Neuronal stem cell (in vitro differentiated cells): ENCODE measurements at regions not wholly inside any gene's neighbourhood (a gene's known extent, or its start where the extent isn't known, plus 50 kb on each side); places are given as distances from the start of the nearest gene placed in this dataset.

Source experiments
- DNase-seq: peaks from one replicate; pipeline ENCODE4 v3.0.0-alpha.2; 2013; ENCODE audit warnings: low spot score
- H2AFZ ChIP-seq: one replicate; pipeline ENCODE4 v1.6.1; 2013; ENCODE audit warnings: mild to moderate bottlenecking, low read length, inconsistent platforms
- H2AK5ac ChIP-seq: 2 replicates; pipeline ENCODE4 v1.6.1; 2013; ENCODE audit warnings: low read depth, mild to moderate bottlenecking, inconsistent platforms, low read length, moderate library complexity, mixed read lengths
- H2BK120ac ChIP-seq: 2 replicates; pipeline ENCODE4 v1.6.1; 2013; ENCODE audit warnings: low read depth, mild to moderate bottlenecking, inconsistent platforms, low read length, moderate library complexity, mixed read lengths
- H2BK12ac ChIP-seq: one replicate; pipeline ENCODE4 v1.6.1; 2013; ENCODE audit warnings: low read length, inconsistent platforms
- H2BK15ac ChIP-seq: 2 replicates; pipeline ENCODE4 v1.6.1; 2013; ENCODE audit warnings: mild to moderate bottlenecking, low read length, inconsistent platforms, mixed read lengths
- H2BK5ac ChIP-seq: one replicate; pipeline ENCODE4 v1.6.1; 2013; ENCODE audit warnings: inconsistent platforms, mild to moderate bottlenecking, low read length, moderate library complexity
- H3K14ac ChIP-seq: one replicate; pipeline ENCODE4 v1.6.1; 2013; ENCODE audit warnings: low read length, inconsistent platforms
- H3K18ac ChIP-seq: 2 replicates; pipeline ENCODE4 v1.6.1; 2013; ENCODE audit warnings: low read length, inconsistent platforms
- H3K23ac ChIP-seq: 2 replicates; pipeline ENCODE4 v1.6.1; 2013; ENCODE audit warnings: low read depth, mild to moderate bottlenecking, mixed read lengths, low read length, inconsistent platforms; ENCODE audit not compliant: poor library complexity
- H3K27ac ChIP-seq: replicated peaks from 3 replicates; pipeline ENCODE4 v1.5.1; 2013; ENCODE audit warnings: low read length, inconsistent platforms
- H3K27me3 ChIP-seq, 3 experiments: 2 replicates each; pipeline ENCODE4 v1.6.1; 2013; ENCODE audit warnings: low read length in 3 of 3, mild to moderate bottlenecking in 2 of 3, inconsistent platforms in 1 of 3, low read depth in 1 of 3, mixed read lengths in 1 of 3, moderate library complexity in 1 of 3; ENCODE audit not compliant: control insufficient read depth in 3 of 3, insufficient read depth in 3 of 3
- H3K36me3 ChIP-seq, 2 donors: replicated peaks in 1 of 2; 2 replicates each; pipeline ENCODE4 v1.6.1; 2013; ENCODE audit warnings: low read length in 2 of 2; ENCODE audit not compliant: control insufficient read depth in 2 of 2, insufficient read depth in 2 of 2
- H3K4ac ChIP-seq: 2 replicates; pipeline ENCODE4 v1.6.1; 2013; ENCODE audit warnings: inconsistent platforms, mild to moderate bottlenecking, low read length, moderate library complexity
- H3K4me1 ChIP-seq, 2 donors: 1 replicate in 1 of 2; 2 replicates in 1 of 2; pipeline ENCODE4 v1.6.1; 2013; ENCODE audit warnings: low read length in 2 of 2, low read depth in 1 of 2; ENCODE audit not compliant: control insufficient read depth in 2 of 2, insufficient read depth in 1 of 2
- H3K4me2 ChIP-seq: one replicate; pipeline ENCODE4 v1.6.1; 2013; ENCODE audit warnings: mild to moderate bottlenecking, low read length, inconsistent platforms; ENCODE audit not compliant: insufficient read depth, poor library complexity, severe bottlenecking
- H3K4me3 ChIP-seq, 2 donors: 2 replicates each; pipeline ENCODE4 v1.5.1; 2013; ENCODE audit warnings: low read length in 2 of 2, mild to moderate bottlenecking in 2 of 2, inconsistent platforms in 1 of 2, moderate library complexity in 1 of 2
- H3K79me1 ChIP-seq: one replicate; pipeline ENCODE4 v1.6.1; 2013; ENCODE audit warnings: low read depth, mild to moderate bottlenecking, inconsistent platforms, low read length, moderate library complexity
- H3K9ac ChIP-seq: one replicate; pipeline ENCODE4 v1.6.1; 2013; ENCODE audit warnings: mild to moderate bottlenecking, low read depth, low read length, inconsistent platforms; ENCODE audit not compliant: poor library complexity
- H3K9me3 ChIP-seq, 2 donors: replicated peaks in 1 of 2; 2 replicates each; pipeline versions ENCODE3 to v1.6.1; 2013; ENCODE audit warnings: low read length in 2 of 2, mild to moderate bottlenecking in 2 of 2, inconsistent platforms in 1 of 2, low read depth in 1 of 2, mixed read lengths in 1 of 2, moderate library complexity in 1 of 2; ENCODE audit not compliant: control insufficient read depth in 2 of 2, insufficient read depth in 1 of 2
- H4K8ac ChIP-seq: one replicate; pipeline ENCODE4 v1.6.1; 2013; ENCODE audit warnings: low read depth, mild to moderate bottlenecking, inconsistent platforms, low read length, moderate library complexity
- H4K91ac ChIP-seq: one replicate; pipeline ENCODE4 v1.6.1; 2013; ENCODE audit warnings: low read length, low read depth, mild to moderate bottlenecking, inconsistent platforms; ENCODE audit not compliant: poor library complexity
- WGBS, 2 donors: extraction: QIAGEN DNeasy Blood & Tissue Kit; methylation state at CpG; one replicate each; pipeline ENCODE4 v1.1.7; 2013; ENCODE audit warnings: missing lambda C conversion rate in 2 of 2, mixed read lengths in 1 of 2; ENCODE audit not compliant: insufficient read length in 2 of 2, insufficient replicate concordance in 1 of 2; ENCODE audit errors: extremely low coverage in 2 of 2; 5-methylcytosine and 5-hydroxymethylcytosine counted together

GRCh38 chr2:185456517-185456916, 282.1 kb upstream of the FSIP2 start:
- H3K9me3 ChIP-seq: no peaks in the 10 kb centered on the region
- no peaks in the 10 kb centered on the region for H3K79me1 ChIP-seq
- H3K18ac ChIP-seq: no peak overlapping the region
- no peak overlapping the region for H2AK5ac ChIP-seq
- H2BK120ac ChIP-seq: no peak overlapping the region
- H3K4me1 ChIP-seq: no peaks in the 10 kb centered on the region
- no peak overlapping the region for H3K23ac ChIP-seq
- H2BK15ac ChIP-seq: no peak overlapping the region
- no peak overlapping the region for H4K91ac ChIP-seq
- no peak overlapping the region for H3K4me3 ChIP-seq
- DNase-seq: no peak
- no peaks in the 10 kb centered on the region for H3K36me3 ChIP-seq
- no peak overlapping the region for H4K8ac ChIP-seq
- no peak overlapping the region for H2AFZ ChIP-seq
- no peak overlapping the region for H3K14ac ChIP-seq
- H3K27me3 ChIP-seq: no peaks in the 10 kb centered on the region
- no peak overlapping the region for H3K4me2 ChIP-seq
- no CpG with 5 or more reads among the region's 2 CpGs for WGBS, 2 donors
- no peak overlapping the region for H3K9ac ChIP-seq
- H2BK5ac ChIP-seq: no peak overlapping the region
- H2BK12ac ChIP-seq: no peak overlapping the region
- no peak overlapping the region for H3K4ac ChIP-seq
- no peak overlapping the region for H3K27ac ChIP-seq

- no peak overlapping the region for H3K27ac ChIP-seq
- no peak overlapping the region for H2AK5ac ChIP-seq
- H3K4me3 ChIP-seq: no peak overlapping the region
- H3K9me3 ChIP-seq: peaks cover 0 to 6% of the 10 kb centered on the region in 2 donors
- WGBS, 2 donors: no CpG with 5 or more reads among the region's 3 CpGs
- H3K4me2 ChIP-seq: no peak overlapping the region
- no peak overlapping the region for H4K8ac ChIP-seq
- no peaks in the 10 kb centered on the region for H3K79me1 ChIP-seq
- no peaks in the 10 kb centered on the region for H3K27me3 ChIP-seq
- H3K18ac ChIP-seq: no peak overlapping the region
- no peaks in the 10 kb centered on the region for H3K36me3 ChIP-seq
- no peak overlapping the region for H3K4ac ChIP-seq
- H2BK15ac ChIP-seq: no peak overlapping the region
- no peak overlapping the region for H3K23ac ChIP-seq
- H3K9ac ChIP-seq: no peak overlapping the region
- H3K4me1 ChIP-seq: no peaks in the 10 kb centered on the region
- H2AFZ ChIP-seq: no peak overlapping the region
- no peak overlapping the region for H4K91ac ChIP-seq
- no peak overlapping the region for H2BK5ac ChIP-seq
- H2BK120ac ChIP-seq: no peak overlapping the region
- H3K14ac ChIP-seq: no peak overlapping the region
- no peak for DNase-seq
- H2BK12ac ChIP-seq: no peak overlapping the region
Measured at GRCh38 chr2:185463481-185463880, 275.1 kb upstream of the FSIP2 start.

- Histone ChIP-seq H2AFZ (no peak overlapping the region), H3K4me1 (no peaks in the 10 kb centered on the region), H3K23ac (no peak overlapping the region), H2BK120ac (no peak overlapping the region), H3K18ac (no peak overlapping the region), H3K9ac (no peak overlapping the region), H3K4ac (no peak overlapping the region), H4K91ac (no peak overlapping the region), H3K27ac (no peak overlapping the region), H3K4me3 (no peak overlapping the region), H3K36me3 (no peaks in the 10 kb centered on the region), H4K8ac (no peak overlapping the region), H2AK5ac (no peak overlapping the region), H3K9me3 (peaks cover 0 to 6% of the 10 kb centered on the region in 2 donors), H2BK12ac (no peak overlapping the region), H2BK5ac (no peak overlapping the region), H3K79me1 (no peaks in the 10 kb centered on the region), H3K14ac (no peak overlapping the region), H2BK15ac (no peak overlapping the region), H3K27me3 (no peaks in the 10 kb centered on the region), H3K4me2 (no peak overlapping the region)
- DNase-seq: no peak
Measured at GRCh38 chr2:185466915-185467314, 271.7 kb upstream of the FSIP2 start.

- no peak overlapping the region for H3K4me3 ChIP-seq
- H3K4me2 ChIP-seq: no peak overlapping the region
- no CpG with 5 or more reads among the region's 1 CpG for WGBS, 2 donors
- H3K23ac ChIP-seq: no peak overlapping the region
- no peak for DNase-seq
- H2AFZ ChIP-seq: no peak overlapping the region
- H3K14ac ChIP-seq: no peak overlapping the region
- no peak overlapping the region for H3K27ac ChIP-seq
- no peak overlapping the region for H3K9ac ChIP-seq
- peaks cover 3 to 18% of the 10 kb centered on the region in 2 donors for H3K9me3 ChIP-seq
- H2BK12ac ChIP-seq: no peak overlapping the region
- H2BK5ac ChIP-seq: no peak overlapping the region
- no peak overlapping the region for H2BK120ac ChIP-seq
- H4K91ac ChIP-seq: no peak overlapping the region
- no peak overlapping the region for H3K18ac ChIP-seq
- H3K36me3 ChIP-seq: peaks cover 0 to 6% of the 10 kb centered on the region in 2 donors
- no peaks in the 10 kb centered on the region for H3K79me1 ChIP-seq
- no peak overlapping the region for H2BK15ac ChIP-seq
- no peak overlapping the region for H2AK5ac ChIP-seq
- no peak overlapping the region for H3K4ac ChIP-seq
- H3K4me1 ChIP-seq: no peaks in the 10 kb centered on the region
- no peaks in the 10 kb centered on the region for H3K27me3 ChIP-seq
- no peak overlapping the region for H4K8ac ChIP-seq
Measured at GRCh38 chr2:185471441-185471840, 267.2 kb upstream of the FSIP2 start.
